Tibial nerve (tissue), 3 donors: ENCODE measurements at regions not wholly inside any gene's neighbourhood (a gene's known extent, or its start where the extent isn't known, plus 50 kb on each side); places are given as distances from the start of the nearest gene placed in this dataset.

Experiments used
- CTCF ChIP-seq, 5 experiments: fragments of 200-600 bp in 3 of 5; fragments of 450-650 bp in 2 of 5; sonication (generic) in 3 of 5; IDR thresholded peaks; one replicate each; pipeline ENCODE4 v1.5.1; 2016 to 2019; ENCODE audit warnings: antibody characterized with exemption in 5 of 5, mild to moderate bottlenecking in 3 of 5, moderate library complexity in 2 of 5
- POLR2A ChIP-seq, 2 donors: fragments of 450-650 bp; IDR thresholded peaks; one replicate each; pipeline ENCODE4 v1.6.1; 2017; ENCODE audit warnings: antibody characterized with exemption in 2 of 2, mild to moderate bottlenecking in 2 of 2, moderate library complexity in 2 of 2

GRCh38 chr14:56044196-56044595 lies 74.0 kb upstream of the PELI2 start:
- TF ChIP-seq CTCF (IDR thresholded peaks at IDR 0.05), result no peak
- no peak for TF ChIP-seq POLR2A (IDR thresholded peaks at IDR 0.05)
